Effector memory CD4-positive, alpha-beta T cell (primary cell): ENCODE measurements at regions not wholly inside any gene's neighbourhood (a gene's known extent, or its start where the extent isn't known, plus 50 kb on each side); places are given as distances from the start of the nearest gene placed in this dataset.

Experiments used
- DNase-seq, 3 donors: peaks; one replicate each; pipeline ENCODE4 v3.0.0-alpha.2; 2020
- H3K27ac ChIP-seq: 2 replicates; pipeline ENCODE4 v1.7.0; 2013; ENCODE audit warnings: mild to moderate bottlenecking, low read length, moderate library complexity; ENCODE audit not compliant: insufficient read depth, poor library complexity, severe bottlenecking
- H3K27me3 ChIP-seq: replicated peaks from 2 replicates; pipeline ENCODE4 v1.7.0; 2013; ENCODE audit warnings: mild to moderate bottlenecking, low read length; ENCODE audit not compliant: insufficient read depth, control insufficient read depth, poor library complexity, severe bottlenecking
- H3K36me3 ChIP-seq: 2 replicates; pipeline ENCODE4 v1.7.0; 2013; ENCODE audit warnings: mild to moderate bottlenecking, low read length, moderate library complexity; ENCODE audit not compliant: control insufficient read depth, insufficient read depth
- H3K4me1 ChIP-seq: 2 replicates; pipeline ENCODE4 v1.7.0; 2013; ENCODE audit warnings: low read length, mild to moderate bottlenecking; ENCODE audit not compliant: control insufficient read depth, insufficient read depth, poor library complexity, severe bottlenecking
- H3K4me3 ChIP-seq: 2 replicates; pipeline ENCODE4 v1.7.0; 2013; ENCODE audit warnings: low read length, low read depth, mild to moderate bottlenecking; ENCODE audit not compliant: insufficient read depth, poor library complexity, severe bottlenecking
- H3K9me3 ChIP-seq: 2 replicates; pipeline ENCODE4 v1.7.0; 2013; ENCODE audit warnings: mild to moderate bottlenecking, low read length, moderate library complexity; ENCODE audit not compliant: control insufficient read depth

DNA sequence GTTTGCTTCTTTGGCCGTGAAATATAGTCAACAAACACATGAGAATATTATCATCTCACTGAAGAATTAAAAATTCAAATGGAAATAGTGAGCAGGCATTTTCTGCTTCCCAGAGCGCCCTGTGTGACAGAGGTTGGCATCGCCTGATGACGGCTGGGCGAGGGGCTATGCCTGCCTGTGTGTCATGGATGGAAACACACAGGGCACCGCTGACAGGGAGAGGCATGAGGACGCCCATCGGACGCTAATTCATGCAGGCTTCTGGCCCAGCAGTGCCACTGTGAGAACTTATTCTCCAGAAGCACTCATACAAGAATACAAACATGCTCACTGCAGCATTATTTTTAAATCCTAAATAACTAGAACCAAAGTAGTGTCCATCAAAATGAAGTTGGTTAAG lies 61.4 kb upstream of the OTOS start:
- H3K9me3 ChIP-seq = no peaks in the 10 kb centered on the region
- H3K27me3 ChIP-seq = no peaks in the 10 kb centered on the region
- no peaks in the 10 kb centered on the region for H3K4me1 ChIP-seq
- no peak for DNase-seq
- H3K27ac ChIP-seq = no peak overlapping the region
- H3K36me3 ChIP-seq = no peaks in the 10 kb centered on the region
- no peak overlapping the region for H3K4me3 ChIP-seq

DNA sequence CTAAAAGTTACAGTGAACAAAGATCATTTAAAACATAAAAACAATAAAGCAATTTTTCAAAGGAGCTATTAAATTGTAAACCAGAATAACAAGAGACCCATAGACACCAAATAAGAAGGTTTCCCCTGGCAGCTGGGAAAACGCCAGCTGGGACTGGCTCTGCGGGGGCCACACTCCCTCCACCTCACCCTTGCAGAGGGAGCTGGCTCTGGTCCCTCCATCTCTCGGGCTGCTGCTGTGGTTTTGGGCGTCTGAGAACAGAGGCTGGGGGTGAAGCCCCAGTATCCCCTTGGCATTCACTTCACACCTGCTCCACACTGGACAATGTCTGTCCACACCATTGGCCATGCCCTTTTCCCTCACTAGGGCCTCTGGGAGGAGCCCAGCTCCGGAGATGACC lies 62.1 kb upstream of the OTOS start:
- no peaks in the 10 kb centered on the region for H3K27me3 ChIP-seq
- no peaks in the 10 kb centered on the region for H3K4me1 ChIP-seq
- DNase-seq = no peak
- H3K4me3 ChIP-seq = no peak overlapping the region
- H3K27ac ChIP-seq = no peak overlapping the region
- no peaks in the 10 kb centered on the region for H3K9me3 ChIP-seq
- no peaks in the 10 kb centered on the region for H3K36me3 ChIP-seq

GRCh38 chr2:240203031-240203787 lies 62.8 kb upstream of the OTOS start:
- H3K27me3 ChIP-seq = no peaks in the 10 kb centered on the region
- H3K4me1 ChIP-seq = no peaks in the 10 kb centered on the region
- no peak overlapping the region for H3K27ac ChIP-seq
- H3K36me3 ChIP-seq = no peaks in the 10 kb centered on the region
- H3K4me3 ChIP-seq = no peak overlapping the region
- H3K9me3 ChIP-seq = no peaks in the 10 kb centered on the region
- DNase-seq = no peak

- DNase-seq = no peak
- Histone ChIP-seq H3K4me3 (no peak overlapping the region), H3K27me3 (no peaks in the 10 kb centered on the region), H3K4me1 (no peaks in the 10 kb centered on the region), H3K27ac (no peak overlapping the region), H3K9me3 (no peaks in the 10 kb centered on the region), H3K36me3 (no peaks in the 10 kb centered on the region)
Observed at GRCh38 chr2:240203788-240204270, 63.4 kb upstream of the OTOS start.

DNA sequence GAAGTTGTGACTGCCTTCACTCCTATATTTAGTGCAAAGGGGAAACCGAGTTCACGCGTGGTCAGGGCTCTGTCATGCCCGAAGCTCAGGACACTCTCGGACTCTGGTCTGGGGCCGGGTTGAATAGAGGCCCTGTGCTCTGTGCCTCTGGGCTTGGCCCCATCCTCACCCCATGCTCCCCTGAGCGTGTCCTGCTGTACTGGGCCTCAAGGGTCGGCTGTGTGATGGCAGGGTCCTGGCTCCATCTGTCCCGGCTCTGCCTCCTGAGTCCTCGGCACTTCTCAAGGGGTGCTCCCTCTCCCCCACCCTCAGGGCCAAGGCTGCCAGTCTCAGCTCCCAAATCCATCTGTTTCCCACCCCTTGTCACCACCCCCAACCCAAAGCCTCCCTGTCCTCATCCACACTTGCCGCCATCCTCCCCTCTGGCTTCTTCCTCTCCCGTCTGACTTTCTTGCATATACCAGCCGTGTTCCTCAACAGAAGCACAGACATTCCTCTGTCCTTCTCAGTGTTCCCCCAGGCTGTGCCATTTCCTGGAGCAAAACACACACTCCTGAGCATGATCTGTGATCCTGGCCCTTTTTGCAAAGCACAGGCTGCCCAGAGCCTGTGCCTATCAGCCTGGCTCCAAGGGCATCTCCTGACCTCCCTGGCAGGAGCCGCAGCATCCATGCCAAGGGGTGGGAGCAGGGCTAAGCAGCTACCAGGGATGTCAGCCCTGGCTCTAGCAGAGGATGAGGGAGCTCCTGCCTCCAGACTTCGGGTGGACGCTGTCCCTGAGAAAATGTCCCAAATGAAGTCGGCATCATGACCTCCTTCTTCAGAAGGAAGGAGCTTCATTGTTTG lies 64.2 kb upstream of the OTOS start:
- H3K9me3 ChIP-seq = no peaks in the 10 kb centered on the region
- no peaks in the 10 kb centered on the region for H3K27me3 ChIP-seq
- H3K27ac ChIP-seq = no peak overlapping the region
- no peaks in the 10 kb centered on the region for H3K4me1 ChIP-seq
- H3K4me3 ChIP-seq = no peak overlapping the region
- no peak for DNase-seq
- H3K36me3 ChIP-seq = no peaks in the 10 kb centered on the region

DNA sequence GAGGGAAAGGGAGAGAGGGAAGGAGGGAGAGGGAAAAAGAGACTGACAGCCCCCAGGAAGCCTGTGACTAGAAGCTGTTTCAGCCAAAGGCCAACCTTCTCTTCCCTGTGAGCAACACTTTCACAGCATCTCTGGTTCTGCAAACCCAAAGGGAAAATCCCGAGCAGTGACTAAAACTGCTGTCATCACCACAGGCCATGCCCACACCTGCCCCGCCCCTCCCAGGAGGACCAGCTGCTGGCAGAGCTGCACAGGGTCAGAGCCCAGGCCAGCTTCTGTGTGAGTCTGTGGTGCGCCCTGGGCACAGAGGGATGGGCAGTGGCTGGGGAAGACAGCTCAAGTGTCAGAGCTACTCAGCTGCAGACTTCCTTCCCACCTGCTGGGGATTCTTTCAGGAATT lies 64.9 kb upstream of the OTOS start:
- Histone ChIP-seq H3K36me3 (no peaks in the 10 kb centered on the region), H3K4me1 (no peaks in the 10 kb centered on the region), H3K9me3 (no peaks in the 10 kb centered on the region), H3K4me3 (no peak overlapping the region), H3K27me3 (no peaks in the 10 kb centered on the region), H3K27ac (no peak overlapping the region)
- DNase-seq = no peak

GRCh38 chr2:240205772-240206171 lies 65.3 kb upstream of the OTOS start:
- no peak overlapping the region for H3K4me3 ChIP-seq
- no peak for DNase-seq
- no peaks in the 10 kb centered on the region for H3K9me3 ChIP-seq
- no peak overlapping the region for H3K27ac ChIP-seq
- H3K27me3 ChIP-seq = no peaks in the 10 kb centered on the region
- no peaks in the 10 kb centered on the region for H3K36me3 ChIP-seq
- H3K4me1 ChIP-seq = no peaks in the 10 kb centered on the region

GRCh38 chr2:240206630-240207029 lies 66.2 kb upstream of the OTOS start:
- H3K9me3 ChIP-seq = no peaks in the 10 kb centered on the region
- H3K27me3 ChIP-seq = no peaks in the 10 kb centered on the region
- no peaks in the 10 kb centered on the region for H3K36me3 ChIP-seq
- no peak overlapping the region for H3K4me3 ChIP-seq
- no peak for DNase-seq
- no peaks in the 10 kb centered on the region for H3K4me1 ChIP-seq
- H3K27ac ChIP-seq = no peak overlapping the region

DNA sequence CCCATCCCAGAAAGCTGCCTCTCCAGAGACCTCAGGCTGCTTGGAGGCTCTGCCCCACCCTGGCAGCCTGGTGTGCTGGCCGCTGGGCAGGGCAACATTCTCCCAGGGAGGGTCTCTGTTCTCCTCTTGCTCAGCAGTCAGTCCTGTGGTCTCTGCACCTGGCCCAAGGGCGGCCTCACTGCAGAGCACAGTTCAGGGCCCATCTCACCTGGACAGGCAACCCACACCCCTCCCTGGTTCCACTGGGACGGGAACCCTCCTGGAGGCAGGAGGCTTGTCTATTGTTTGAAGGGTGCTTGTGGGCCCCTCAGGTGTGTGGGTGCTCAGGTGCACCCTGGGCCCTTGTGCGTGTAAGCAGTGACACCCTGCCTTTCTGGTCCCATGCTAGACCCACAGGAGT lies 67.2 kb upstream of the OTOS start:
- Histone ChIP-seq H3K27me3 (no peaks in the 10 kb centered on the region), H3K4me1 (no peaks in the 10 kb centered on the region), H3K9me3 (no peaks in the 10 kb centered on the region), H3K27ac (no peak overlapping the region), H3K36me3 (no peaks in the 10 kb centered on the region), H3K4me3 (no peak overlapping the region)
- DNase-seq = no peak

- Histone ChIP-seq H3K36me3 (no peaks in the 10 kb centered on the region), H3K27me3 (no peaks in the 10 kb centered on the region), H3K9me3 (no peaks in the 10 kb centered on the region)
Observed at GRCh38 chr2:240208096-240208495, 67.6 kb upstream of the OTOS start.

More at GRCh38 chr2:240208096-240208495, 67.6 kb upstream of the OTOS start:
- DNase-seq = no peak
- Histone ChIP-seq H3K4me3 (no peak overlapping the region), H3K4me1 (no peaks in the 10 kb centered on the region), H3K27ac (no peak overlapping the region)
